ENCODE measurements at regions not wholly inside any gene's neighbourhood (a gene's known extent, or its start where the extent isn't known, plus 50 kb on each side); places are given as distances from the start of the nearest gene placed in this dataset.

DNA sequence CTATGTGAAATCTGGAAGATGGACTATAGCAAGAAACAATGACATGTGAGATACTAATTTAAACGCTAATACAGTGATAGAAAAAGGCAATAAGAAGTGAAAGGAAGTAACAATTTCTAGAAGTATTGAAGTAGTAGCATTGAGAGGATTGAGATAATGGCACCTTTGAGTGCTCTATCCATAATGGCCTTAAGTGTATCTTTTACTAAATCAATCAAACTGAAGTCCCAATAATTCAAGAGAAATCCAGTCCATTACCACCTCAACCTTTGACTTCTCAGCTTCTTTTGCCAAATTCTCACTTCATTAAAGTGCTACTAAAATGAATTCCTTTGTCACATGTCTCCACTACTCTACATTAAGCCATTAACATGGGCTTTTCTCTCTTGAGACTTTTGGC lies 82.6 kb upstream of the KYNU start:
- TF ChIP-seq, protein P1, sequence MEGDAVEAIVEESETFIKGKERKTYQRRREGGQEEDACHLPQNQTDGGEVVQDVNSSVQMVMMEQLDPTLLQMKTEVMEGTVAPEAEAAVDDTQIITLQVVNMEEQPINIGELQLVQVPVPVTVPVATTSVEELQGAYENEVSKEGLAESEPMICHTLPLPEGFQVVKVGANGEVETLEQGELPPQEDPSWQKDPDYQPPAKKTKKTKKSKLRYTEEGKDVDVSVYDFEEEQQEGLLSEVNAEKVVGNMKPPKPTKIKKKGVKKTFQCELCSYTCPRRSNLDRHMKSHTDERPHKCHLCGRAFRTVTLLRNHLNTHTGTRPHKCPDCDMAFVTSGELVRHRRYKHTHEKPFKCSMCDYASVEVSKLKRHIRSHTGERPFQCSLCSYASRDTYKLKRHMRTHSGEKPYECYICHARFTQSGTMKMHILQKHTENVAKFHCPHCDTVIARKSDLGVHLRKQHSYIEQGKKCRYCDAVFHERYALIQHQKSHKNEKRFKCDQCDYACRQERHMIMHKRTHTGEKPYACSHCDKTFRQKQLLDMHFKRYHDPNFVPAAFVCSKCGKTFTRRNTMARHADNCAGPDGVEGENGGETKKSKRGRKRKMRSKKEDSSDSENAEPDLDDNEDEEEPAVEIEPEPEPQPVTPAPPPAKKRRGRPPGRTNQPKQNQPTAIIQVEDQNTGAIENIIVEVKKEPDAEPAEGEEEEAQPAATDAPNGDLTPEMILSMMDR (IDR thresholded peaks at IDR 0.05), result no peak
- TF ChIP-seq POLR2A (IDR thresholded peaks at IDR 0.05), result no peak

All from adrenal gland (tissue), 5 donors.